BE2C (cell line): ENCODE measurements at regions not wholly inside any gene's neighbourhood (a gene's known extent, or its start where the extent isn't known, plus 50 kb on each side); places are given as distances from the start of the nearest gene placed in this dataset.

Experiments
- DNase-seq: peaks from one replicate; pipeline ENCODE4 v3.0.0-alpha.2; 2020
- H3K27me3 ChIP-seq: fragments of 250-450 bp; sonication (Bioruptor Pico); 2 replicates; pipeline ENCODE4 v1.5.1; 2020; ENCODE audit warnings: mild to moderate bottlenecking
- H3K36me3 ChIP-seq: fragments of 250-450 bp; sonication (Bioruptor Pico); 2 replicates; pipeline ENCODE4 v1.5.1; 2020; ENCODE audit warnings: mild to moderate bottlenecking
- H3K4me1 ChIP-seq: fragments of 250-450 bp; sonication (Bioruptor Pico); 2 replicates; pipeline ENCODE4 v1.5.1; 2020
- H3K4me3 ChIP-seq: 2 replicates; pipeline ENCODE4 v1.5.1; 2011; ENCODE audit warnings: low read depth, low read length
- H3K9me3 ChIP-seq: fragments of 250-450 bp; sonication (Bioruptor Pico); 2 replicates; pipeline ENCODE4 v1.5.1; 2020
- CTCF ChIP-seq: IDR thresholded peaks from 2 replicates; pipeline ENCODE4 v1.5.1; 2012; ENCODE audit warnings: mild to moderate bottlenecking, low read depth, low read length

DNA sequence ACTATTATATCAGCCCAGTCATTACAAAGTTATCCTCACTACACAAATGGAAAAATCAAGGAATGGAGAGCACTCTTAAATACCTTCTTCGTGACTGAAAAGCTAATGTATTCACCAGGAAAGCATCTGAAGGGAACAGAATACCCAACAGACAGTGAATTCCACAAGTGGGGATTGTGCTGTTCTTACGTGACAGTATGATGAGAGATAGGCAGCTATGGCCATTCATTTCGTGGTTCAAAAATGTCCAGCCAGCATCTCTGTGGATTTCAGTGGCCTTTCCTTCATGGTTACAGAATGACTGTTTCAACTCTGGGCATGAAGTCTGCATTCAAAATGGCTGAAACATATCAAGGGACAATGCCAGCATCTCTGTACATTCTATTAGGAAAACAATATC lies 323.8 kb downstream of the PRELID2 start:
- no peak for TF ChIP-seq CTCF
- no peak for DNase-seq
- Histone ChIP-seq H3K27me3 (no peaks in the 10 kb centered on the region), H3K9me3 (no peaks in the 10 kb centered on the region), H3K4me1 (no peaks in the 10 kb centered on the region), H3K4me3 (no peak overlapping the region), H3K36me3 (no peaks in the 10 kb centered on the region)

GRCh38 chr5:145510769-145511168 lies 324.4 kb downstream of the PRELID2 start:
- Histone ChIP-seq H3K36me3 (no peaks in the 10 kb centered on the region), H3K4me1 (no peaks in the 10 kb centered on the region), H3K27me3 (no peaks in the 10 kb centered on the region), H3K4me3 (no peak overlapping the region), H3K9me3 (no peaks in the 10 kb centered on the region)
- DNase-seq: no peak
- TF ChIP-seq CTCF: no peak

DNA sequence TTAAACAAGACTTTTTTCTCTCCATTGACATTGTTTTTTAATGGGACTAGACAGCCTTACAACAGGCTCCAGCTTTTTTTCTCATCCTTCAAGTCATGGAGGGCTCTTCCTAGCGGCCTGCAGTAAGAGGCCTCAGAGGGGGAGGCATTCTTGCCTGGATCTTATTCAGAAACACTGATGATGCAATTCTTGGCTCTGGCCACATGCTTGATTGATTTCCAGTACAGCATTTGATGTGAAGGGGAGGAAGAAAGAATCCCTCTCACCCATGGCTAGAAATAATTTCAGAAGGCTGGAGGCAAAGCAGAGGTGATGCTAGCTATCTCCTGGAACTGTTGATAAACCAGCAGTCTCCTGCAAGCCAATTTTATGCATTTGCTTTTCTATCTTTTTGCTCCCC lies 324.8 kb downstream of the PRELID2 start:
- H3K9me3 ChIP-seq: no peaks in the 10 kb centered on the region
- no peak for DNase-seq

GRCh38 chr5:145509336-145510136 lies 325.6 kb downstream of the PRELID2 start:
- Histone ChIP-seq H3K9me3 (no peaks in the 10 kb centered on the region), H3K4me1 (no peaks in the 10 kb centered on the region), H3K27me3 (no peaks in the 10 kb centered on the region), H3K36me3 (no peaks in the 10 kb centered on the region), H3K4me3 (no peak overlapping the region)
- no peak for TF ChIP-seq CTCF
- no peak for DNase-seq

More for the DNA sequence above, 324.8 kb downstream of the PRELID2 start:
- Histone ChIP-seq H3K27me3 (no peaks in the 10 kb centered on the region), H3K4me1 (no peaks in the 10 kb centered on the region), H3K4me3 (no peak overlapping the region), H3K36me3 (no peaks in the 10 kb centered on the region)
- TF ChIP-seq CTCF: no peak

DNA sequence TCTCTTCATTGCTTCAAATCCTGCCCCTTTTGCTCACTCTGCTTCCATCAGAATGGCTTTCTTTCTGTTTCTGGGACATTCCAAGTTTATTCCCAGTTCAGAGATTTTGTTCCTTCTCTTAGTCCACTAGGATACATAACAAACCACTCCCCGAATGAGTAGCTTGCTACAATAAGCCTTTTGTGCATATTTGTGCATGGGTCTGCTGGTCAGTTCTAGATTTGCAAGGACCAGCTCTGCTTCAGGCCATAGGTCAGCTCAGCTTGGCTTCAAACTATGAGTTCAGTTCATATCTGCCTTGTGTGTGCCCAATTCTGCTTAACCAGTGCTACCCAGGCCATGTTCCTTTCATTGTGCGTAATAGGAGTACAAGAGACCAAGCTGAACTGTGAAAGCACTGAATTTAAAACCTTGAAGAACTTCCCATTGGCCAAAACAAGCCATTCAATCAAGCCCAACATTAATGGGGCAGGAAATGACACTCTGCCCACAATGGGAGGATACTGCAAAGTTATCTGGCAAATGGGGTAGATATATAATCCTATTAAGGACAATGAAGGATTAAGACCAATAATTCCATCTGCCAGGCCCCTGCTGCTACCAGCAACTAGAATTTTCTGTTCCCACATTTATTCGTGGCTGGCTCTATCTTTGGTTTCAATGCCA lies 328.8 kb downstream of the PRELID2 start:
- TF ChIP-seq CTCF: no peak
- Histone ChIP-seq H3K36me3 (no peaks in the 10 kb centered on the region), H3K27me3 (no peaks in the 10 kb centered on the region), H3K4me3 (no peak overlapping the region), H3K4me1 (no peaks in the 10 kb centered on the region), H3K9me3 (no peaks in the 10 kb centered on the region; the same call in 1 of the 2 replicates)
- DNase-seq: no peak

- Histone ChIP-seq H3K27me3 (no peaks in the 10 kb centered on the region), H3K4me3 (no peak overlapping the region), H3K36me3 (no peaks in the 10 kb centered on the region), H3K4me1 (no peaks in the 10 kb centered on the region), H3K9me3 (no peaks in the 10 kb centered on the region; the same call in 1 of the 2 replicates)
- no peak for TF ChIP-seq CTCF
- no peak for DNase-seq
Observed at GRCh38 chr5:145502906-145503305, 332.2 kb downstream of the PRELID2 start.
